Naive thymus-derived CD4-positive, alpha-beta T cell (primary cell): ENCODE measurements at regions not wholly inside any gene's neighbourhood (a gene's known extent, or its start where the extent isn't known, plus 50 kb on each side); places are given as distances from the start of the nearest gene placed in this dataset.
"Not testable (repeated sequence)": the region's sequence is repeated elsewhere in the genome, so short reads cannot be mapped to it uniquely, and the experiment has no call there.

Experiments used
- ATAC-seq: fragments of 150-1000 bp; cut with Tn5 transposase; 2 replicates; pipeline ENCODE4 v1.10.0; 2021; ENCODE audit warnings: mild to moderate bottlenecking, moderate library complexity
- CTCF ChIA-PET: fragments of 350-600 bp; sonication (Branson Sonifier 250); formaldehyde crosslinking; loops from one replicate; lab custom pipeline; 2021; ENCODE audit warnings: antibody characterized with exemption; lab: Charles Lee
- POLR2A ChIA-PET: fragments of 350-600 bp; sonication (Branson Sonifier 250); formaldehyde crosslinking; loops from one replicate; lab custom pipeline; 2021; ENCODE audit warnings: antibody characterized with exemption, inconsistent platforms; lab: Charles Lee
- DNase-seq, 9 donors: peaks; one replicate each; pipeline versions ENCODE4 v3.0.0 to v3.0.0-alpha.2; 2020 to 2022; ENCODE audit warnings: mixed read lengths in 1 of 9
- H3K27ac ChIP-seq: one replicate; pipeline ENCODE4 v1.7.0; 2013; ENCODE audit warnings: mild to moderate bottlenecking, low read depth, low read length, moderate library complexity
- H3K27me3 ChIP-seq, 2 donors: one replicate each; pipeline ENCODE4 v1.7.0; 2013; ENCODE audit warnings: low read length in 2 of 2, mild to moderate bottlenecking in 2 of 2, moderate library complexity in 2 of 2; ENCODE audit not compliant: control insufficient read depth in 2 of 2, insufficient read depth in 2 of 2
- H3K36me3 ChIP-seq, 3 experiments: 1 replicate in 2 of 3; 2 replicates in 1 of 3; pipeline ENCODE4 v1.7.0; 2013; ENCODE audit warnings: low read length in 3 of 3, mild to moderate bottlenecking in 3 of 3, moderate library complexity in 1 of 3; ENCODE audit not compliant: insufficient read depth in 3 of 3, control insufficient read depth in 2 of 3
- H3K4me1 ChIP-seq, 2 donors: one replicate each; pipeline ENCODE4 v1.7.0; 2013; ENCODE audit warnings: low read length in 2 of 2, mild to moderate bottlenecking in 2 of 2, moderate library complexity in 1 of 2; ENCODE audit not compliant: control insufficient read depth in 2 of 2, insufficient read depth in 2 of 2
- H3K4me3 ChIP-seq: 2 replicates; pipeline ENCODE4 v1.7.0; 2013; ENCODE audit warnings: mild to moderate bottlenecking, low read length
- H3K9me3 ChIP-seq, 3 experiments: 1 replicate in 2 of 3; 2 replicates in 1 of 3; pipeline ENCODE4 v1.7.0; 2013; ENCODE audit warnings: low read length in 3 of 3; ENCODE audit not compliant: control insufficient read depth in 2 of 3
- H3K27ac Mint-ChIP-seq, 9 donors: one replicate each; pipeline ENCODE4 v1.8.0; 2020 to 2022; ENCODE audit warnings: mixed read lengths in 9 of 9, mild to moderate bottlenecking in 8 of 9, moderate library complexity in 5 of 9, inconsistent platforms in 2 of 9
- H3K27me3 Mint-ChIP-seq, 5 donors: one replicate each; pipeline ENCODE4 v1.8.0; 2021 to 2022; ENCODE audit warnings: mixed read lengths in 5 of 5, mild to moderate bottlenecking in 1 of 5
- H3K36me3 Mint-ChIP-seq, 5 donors: one replicate each; pipeline ENCODE4 v1.8.0; 2020 to 2022; ENCODE audit warnings: mixed read lengths in 5 of 5, mild to moderate bottlenecking in 3 of 5, inconsistent platforms in 1 of 5
- H3K4me1 Mint-ChIP-seq, 7 donors: one replicate each; pipeline ENCODE4 v1.8.0; 2020 to 2022; ENCODE audit warnings: mixed read lengths in 7 of 7, mild to moderate bottlenecking in 3 of 7, inconsistent platforms in 1 of 7
- H3K4me3 Mint-ChIP-seq, 10 donors: one replicate each; pipeline ENCODE4 v1.8.0; 2020 to 2022; ENCODE audit warnings: mild to moderate bottlenecking in 10 of 10, mixed read lengths in 10 of 10, moderate library complexity in 6 of 10, inconsistent platforms in 2 of 10
- H3K9me3 Mint-ChIP-seq, 11 donors: one replicate each; pipeline ENCODE4 v1.8.0; 2020 to 2022; ENCODE audit warnings: mixed read lengths in 11 of 11, mild to moderate bottlenecking in 4 of 11, inconsistent platforms in 1 of 11, moderate library complexity in 1 of 11
- intact Hi-C, 2 donors: fragments of 100-400 bp; cut with micrococcal nuclease; formaldehyde crosslinking; loops; one replicate each; pipeline ENCODE4 v1.15.1; 2023

GRCh38 chr14:105993814-105994213 is 467.4 kb downstream of the TMEM121 start:
- H3K27ac ChIP-seq = no peak overlapping the region
- H3K27me3 ChIP-seq = no peaks in the 10 kb centered on the region
- no peak overlapping the region for H3K4me3 ChIP-seq
- ATAC-seq = peak; percentile 56
- no peaks in the 10 kb centered on the region for H3K9me3 ChIP-seq
- Mint-ChIP-seq H3K36me3 (peaks cover 0 to 3% (median 0%) of the 10 kb centered on the region in 5 donors), H3K9me3 (peaks cover 0 to 5% (median 0%) of the 10 kb centered on the region in 11 donors), H3K27me3 (no peaks in the 10 kb centered on the region), H3K4me1 (peaks cover 17 to 56% (median 45%) of the 10 kb centered on the region in 7 donors), H3K4me3 (no peak overlapping the region), H3K27ac (peak overlapping the region in 2 of 9 donors; percentile 14 to 54)
- H3K36me3 ChIP-seq = no peaks in the 10 kb centered on the region
- ChIA-PET CTCF (no interaction called here), POLR2A (interaction anchor here (1.5 kb wide), 1 partner anchor 13 kb away, joined by 3 read pairs; no protein-coding TSS in a partner anchor)
- intact Hi-C loops = no loop called here
- peaks cover 12 to 15% of the 10 kb centered on the region in 2 donors for H3K4me1 ChIP-seq
- no peak for DNase-seq

DNA sequence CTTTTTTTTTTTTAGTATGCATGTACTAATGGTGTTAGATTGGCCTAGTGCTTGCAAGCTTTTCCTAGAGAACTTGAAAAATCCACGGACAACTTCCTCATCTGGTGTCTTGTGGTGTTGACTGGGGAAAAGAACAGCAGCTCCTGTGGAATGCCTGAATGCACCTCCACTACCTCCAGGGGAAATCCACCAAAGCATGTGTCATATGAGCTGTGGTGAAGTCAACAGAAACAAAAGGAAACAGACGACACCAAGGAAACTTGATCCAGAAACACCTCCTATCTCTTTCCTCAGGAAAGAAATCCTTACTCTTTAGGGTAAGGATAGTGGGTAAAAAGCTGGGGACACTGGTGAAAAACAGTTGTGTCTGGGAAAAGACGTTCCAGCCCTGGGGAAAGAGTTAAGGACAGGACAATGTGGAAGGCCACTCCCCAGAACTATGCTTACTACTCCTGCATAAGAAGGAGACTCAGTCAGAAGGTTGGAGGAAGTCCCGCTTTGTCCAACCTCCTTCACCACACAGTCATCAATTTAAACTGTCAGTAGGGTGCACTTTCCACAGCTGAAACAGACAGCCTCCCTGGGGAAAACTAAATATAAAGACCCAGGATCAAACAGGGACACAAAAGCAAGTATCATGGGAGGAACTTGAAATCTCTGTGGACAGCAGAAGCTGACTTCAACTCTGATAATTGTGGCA is 468.8 kb downstream of the TMEM121 start:
- H3K4me1 ChIP-seq = peaks cover 12 to 15% of the 10 kb centered on the region in 2 donors
- DNase-seq, CTCF ChIA-PET, H3K9me3 Mint-ChIP-seq, H3K36me3 ChIP-seq, intact Hi-C loops, H3K9me3 ChIP-seq, ATAC-seq, H3K27me3 Mint-ChIP-seq, H3K36me3 Mint-ChIP-seq, H3K27ac ChIP-seq, H3K4me3 Mint-ChIP-seq, H3K4me3 ChIP-seq, H3K27me3 ChIP-seq: not testable (repeated sequence)
- H3K27ac Mint-ChIP-seq = peak overlapping the region in 4 of 9 donors; percentile 46 to 66 (median 50)
- peaks cover 17 to 53% (median 40%) of the 10 kb centered on the region in 7 donors for H3K4me1 Mint-ChIP-seq
- POLR2A ChIA-PET = interaction anchor here (0.6 kb wide), 1 partner anchor 283 kb away, joined by 6 read pairs; no protein-coding TSS in a partner anchor

- CTCF ChIA-PET = interaction anchor here (0.7 kb wide), 1 partner anchor 10 kb away, joined by 3 read pairs; no protein-coding TSS in a partner anchor
Measured at GRCh38 chr14:105998597-105998996, 472.2 kb downstream of the TMEM121 start.

GRCh38 chr14:105999361-106000028 is 473.1 kb downstream of the TMEM121 start:
- peaks cover 6 to 27% of the 10 kb centered on the region in 2 donors for H3K4me1 ChIP-seq
- no peak overlapping the region for H3K27ac ChIP-seq
- Mint-ChIP-seq H3K27me3 (no peaks in the 10 kb centered on the region), H3K36me3 (peaks cover 0 to 4% (median 0%) of the 10 kb centered on the region in 5 donors), H3K4me1 (peaks cover 19 to 69% (median 48%) of the 10 kb centered on the region in 7 donors), H3K27ac (peak overlapping the region in 8 of 9 donors; percentile 59 to 92 (median 76)), H3K9me3 (peaks cover 0 to 10% (median 0%) of the 10 kb centered on the region in 11 donors), H3K4me3 (peak overlapping the region in 5 of 10 donors; percentile 14 to 88 (median 58))
- no peaks in the 10 kb centered on the region for H3K27me3 ChIP-seq
- ChIA-PET POLR2A (no interaction called here), CTCF (interaction anchor here (0.7 kb wide), 1 partner anchor 11 kb away, joined by 3 read pairs; no protein-coding TSS in a partner anchor)
- peak; percentile 34 to 86 (median 63) for DNase-seq
- no peaks in the 10 kb centered on the region for H3K36me3 ChIP-seq
- H3K4me3 ChIP-seq = no peak overlapping the region
- intact Hi-C loops = loop anchor here (1.0 to 10.0 kb wide), 3 partner anchors 24 to 185 kb away; no protein-coding TSS in a partner anchor
- no peaks in the 10 kb centered on the region for H3K9me3 ChIP-seq
- ATAC-seq = peak; percentile 97

More at GRCh38 chr14:105998597-105998996, 472.2 kb downstream of the TMEM121 start:
- Mint-ChIP-seq H3K4me1 (peaks cover 22 to 66% (median 46%) of the 10 kb centered on the region in 7 donors), H3K9me3 (peaks cover 0 to 10% (median 0%) of the 10 kb centered on the region in 11 donors), H3K27ac (peak overlapping the region; percentile 57 to 92 (median 79)), H3K4me3 (peak overlapping the region; percentile 14 to 88 (median 56))
- POLR2A ChIA-PET, H3K9me3 ChIP-seq, H3K27ac ChIP-seq, H3K36me3 ChIP-seq, intact Hi-C loops, ATAC-seq, DNase-seq, H3K27me3 Mint-ChIP-seq, H3K36me3 Mint-ChIP-seq, H3K27me3 ChIP-seq, H3K4me3 ChIP-seq: not testable (repeated sequence)
- H3K4me1 ChIP-seq = peaks cover 12 to 18% of the 10 kb centered on the region in 2 donors

DNA sequence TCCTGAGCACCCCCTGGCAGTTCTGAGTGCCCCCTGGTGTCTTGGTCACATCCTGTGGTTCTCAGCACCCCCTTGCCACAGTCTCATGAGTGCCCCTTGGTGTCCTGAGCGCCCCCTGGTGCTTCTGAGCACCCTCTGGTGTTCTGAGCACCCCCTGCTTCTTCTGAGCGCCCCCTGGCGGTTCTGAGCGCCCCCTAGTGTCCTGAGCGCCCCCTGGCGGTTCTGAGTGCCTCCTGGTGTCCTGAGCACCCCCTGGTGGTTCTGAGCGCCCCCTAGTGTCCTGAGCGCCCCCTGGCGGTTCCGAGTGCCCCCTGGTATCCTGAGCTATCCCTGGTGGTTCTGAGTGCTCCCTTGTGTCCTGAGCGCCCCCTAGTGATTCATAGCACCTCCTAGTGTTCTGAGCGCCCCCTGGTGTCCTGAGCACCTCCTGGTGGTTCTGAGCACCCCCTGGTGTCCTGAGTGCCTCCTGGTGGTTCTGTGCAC is 473.7 kb downstream of the TMEM121 start:
- H3K36me3 Mint-ChIP-seq, POLR2A ChIA-PET, H3K4me3 ChIP-seq, H3K27ac ChIP-seq, H3K36me3 ChIP-seq, H3K27me3 ChIP-seq, H3K27me3 Mint-ChIP-seq, ATAC-seq, H3K9me3 ChIP-seq: not testable (repeated sequence)
- Mint-ChIP-seq H3K9me3 (peaks cover 0 to 10% (median 0%) of the 10 kb centered on the region in 11 donors), H3K4me3 (peak overlapping the region in 2 of 10 donors; percentile 21 to 47), H3K4me1 (peaks cover 19 to 69% (median 51%) of the 10 kb centered on the region in 7 donors), H3K27ac (peak overlapping the region in 7 of 9 donors; percentile 21 to 79 (median 59))
- CTCF ChIA-PET = interaction anchor here (2.1 kb wide), 1 partner anchor 26 kb away, joined by 7 read pairs; no protein-coding TSS in a partner anchor
- peaks cover 7 to 30% of the 10 kb centered on the region in 2 donors for H3K4me1 ChIP-seq
- intact Hi-C loops = loop anchor here in 1 of 2 donors (10.0 kb wide), 1 partner anchor 185 kb away; no protein-coding TSS in a partner anchor
- peak in 2 of 9 donors; percentile 16 to 61 for DNase-seq

DNA sequence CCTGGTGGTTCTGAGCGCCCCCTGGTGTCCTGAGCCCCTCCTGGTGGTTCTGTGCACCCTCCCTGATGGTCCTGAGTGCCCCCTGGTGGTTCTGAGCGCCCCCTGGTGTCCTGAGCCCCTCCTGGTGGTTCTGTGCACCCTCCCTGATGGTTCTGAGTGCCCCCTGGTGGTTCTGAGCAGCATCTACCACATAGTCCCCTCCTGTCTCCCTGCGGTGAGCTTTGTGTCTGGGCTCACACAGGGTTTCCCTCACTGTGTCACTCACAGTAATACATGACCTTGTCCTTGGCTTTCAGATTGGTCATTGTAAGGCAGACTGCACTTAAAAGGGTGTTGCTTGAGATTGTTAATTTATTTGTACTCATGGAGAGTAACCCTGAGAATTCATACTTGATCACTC is 474.9 kb downstream of the TMEM121 start:
- ChIA-PET CTCF (interaction anchor here (1.0 to 2.1 kb wide), 5 partner anchors 14 to 31 kb away, joined by 4 to 14 read pairs (median 7); no protein-coding TSS in a partner anchor), POLR2A (interaction anchor here (0.6 kb wide), 1 partner anchor 29 kb away, joined by 3 read pairs; no protein-coding TSS in a partner anchor)
- H3K4me3 Mint-ChIP-seq, H3K27me3 Mint-ChIP-seq, H3K36me3 ChIP-seq, H3K36me3 Mint-ChIP-seq, H3K4me3 ChIP-seq, H3K27me3 ChIP-seq, H3K27ac ChIP-seq, H3K9me3 ChIP-seq: not testable (repeated sequence)
- DNase-seq (peak in 3 of 9 donors; percentile 19 to 47 (median 42)), ATAC-seq (peak; percentile 59)
- intact Hi-C loops = loop anchor here in 1 of 2 donors (10.0 kb wide), 1 partner anchor 184 kb away; no protein-coding TSS in a partner anchor
- peaks cover 19 to 42% of the 10 kb centered on the region in 2 donors for H3K4me1 ChIP-seq
- Mint-ChIP-seq H3K4me1 (peaks cover 19 to 74% (median 55%) of the 10 kb centered on the region in 7 donors), H3K27ac (peak overlapping the region; percentile 52 to 88 (median 75)), H3K9me3 (peaks cover 0 to 10% (median 0%) of the 10 kb centered on the region in 11 donors)
